ENCODE measurements at regions not wholly inside any gene's neighbourhood (a gene's known extent, or its start where the extent isn't known, plus 50 kb on each side); places are given as distances from the start of the nearest gene placed in this dataset.

GRCh38 chr6:19599796-19600464, 237.2 kb upstream of the ID4 start:
- CTCF ChIA-PET, result no interaction called here

More at GRCh38 chr6:19599796-19600464, 237.2 kb upstream of the ID4 start:
- no TSS peak for BruUV-seq (replicated peaks)
- Histone ChIP-seq H3K4me3 (ENCODE audit: insufficient read depth, low read depth, low read length) (no peak overlapping the region), H3K36me3 (ENCODE audit: control insufficient read depth, insufficient read depth, low read length) (no peaks in the 10 kb centered on the region), H3K18ac (ENCODE audit: low read depth, low read length) (no peak overlapping the region), H3K4me2 (ENCODE audit: low read depth, low read length) (no peak overlapping the region), H2BK120ac (ENCODE audit: low read depth, low read length) (no peak overlapping the region), H3K56ac (ENCODE audit: extremely low read depth, insufficient read depth, low read length) (no peak overlapping the region), H3K9me1 (ENCODE audit: insufficient read depth, low read length) (no peaks in the 10 kb centered on the region), H3K27ac (ENCODE audit: insufficient read depth, low read length) (no peak overlapping the region), H3K27me3 (ENCODE audit: control insufficient read depth, insufficient read depth, low read length) (no peaks in the 10 kb centered on the region), H2BK15ac (ENCODE audit: low read depth, low read length) (no peak overlapping the region), H3K4ac (ENCODE audit: low read depth, low read length) (no peak overlapping the region), H2BK5ac (ENCODE audit: low read depth, low read length, poor library complexity, severe bottlenecking) (no peak overlapping the region), H4K5ac (ENCODE audit: low read depth, low read length) (no peak overlapping the region), H4K20me1 (ENCODE audit: insufficient read depth, low read length) (no peaks in the 10 kb centered on the region), H4K91ac (ENCODE audit: insufficient read depth, low read depth, low read length) (no peak overlapping the region), H3K23ac (ENCODE audit: low read depth, low read length) (no peak overlapping the region), H3K4me1 (ENCODE audit: control insufficient read depth, insufficient read depth, low read length) (no peaks in the 10 kb centered on the region), H2AK5ac (ENCODE audit: low read depth, low read length) (no peak overlapping the region), H3K9me3 (ENCODE audit: control insufficient read depth, insufficient read depth, low read length) (peaks cover 2% of the 10 kb centered on the region; the same call in 1 of the 2 replicates), H2AK9ac (replicated peaks; ENCODE audit: low read depth, low read length, poor library complexity) (no peak overlapping the region), H2AFZ (replicated peaks; ENCODE audit: low read length, poor library complexity) (no peak overlapping the region), H2BK20ac (ENCODE audit: low read depth, low read length) (no peak overlapping the region), H3K79me1 (ENCODE audit: low read depth in 1 of 2, low read length in 2 of 2) (no peaks in the 10 kb centered on the region), H4K8ac (ENCODE audit: low read depth in 2 of 2, low read length in 2 of 2) (no peak overlapping the region), H3K9ac (ENCODE audit: low read depth, low read length) (no peak overlapping the region), H3K14ac (replicated peaks; ENCODE audit: low read depth, low read length) (no peak overlapping the region)
- in situ Hi-C loops (cut with MboI; ENCODE audit: low sequenced_read_pairs) (no loop called here), intact Hi-C loops (cut with micrococcal nuclease) (no loop called here), dilution Hi-C loops (cut with HindIII; ENCODE audit: low sequenced_read_pairs, unreplicated experiment) (no loop called here)
- WGBS, 2 experiments (ENCODE audit: extremely low coverage in 2 of 2, insufficient read length in 1 of 2), result no CpG with 5 or more reads among the region's 5 CpGs
- TF ChIP-seq ELK1 (IDR thresholded peaks at IDR 0.05; ENCODE audit: borderline replicate concordance, low read depth, low read length), result no peak
- TF ChIP-seq MAZ (IDR thresholded peaks at IDR 0.05; ENCODE audit: borderline replicate concordance, low read depth, low read length), result no peak
- TF ChIP-seq BHLHE40 (IDR thresholded peaks at IDR 0.05; ENCODE audit: low read depth, low read length), result no peak
- TF ChIP-seq CTCF (conservative IDR thresholded peaks at IDR 0.05; ENCODE audit: low read depth, low read length), result no peak
- no peak for TF ChIP-seq CHD1 (IDR thresholded peaks at IDR 0.05; ENCODE audit: low read depth, low read length)
- TF ChIP-seq RAD21 (IDR thresholded peaks at IDR 0.05; ENCODE audit: low read length), result no peak
- TF ChIP-seq FOS (IDR thresholded peaks at IDR 0.05; ENCODE audit: low read depth, low read length), result no peak
- TF ChIP-seq MXI1 (IDR thresholded peaks at IDR 0.05; ENCODE audit: borderline replicate concordance, low read depth, low read length), result no peak
- no peak for TF ChIP-seq USF2 (IDR thresholded peaks at IDR 0.05; ENCODE audit: low read depth, low read length)
- no peak for TF ChIP-seq SMC3 (IDR thresholded peaks at IDR 0.05; ENCODE audit: low read depth, low read length)
- TF ChIP-seq POLR2A (IDR thresholded peaks at IDR 0.05; ENCODE audit: low read depth, low read length), result no peak
- no peak for TF ChIP-seq RCOR1 (IDR thresholded peaks at IDR 0.05; ENCODE audit: insufficient replicate concordance, low read length)
- no peak for TF ChIP-seq MAFK (IDR thresholded peaks at IDR 0.05; ENCODE audit: low read depth, low read length)
- TF ChIP-seq CEBPB (IDR thresholded peaks at IDR 0.05; ENCODE audit: low read depth, low read length), result no peak
- no peak for TF ChIP-seq NFE2L2 (IDR thresholded peaks at IDR 0.05; ENCODE audit: low read depth, low read length)
- TF ChIP-seq RFX5 (IDR thresholded peaks at IDR 0.05; ENCODE audit: low read depth, low read length), result no peak
- DNase-seq, result no peak
- no peak for ATAC-seq (ENCODE audit: low read depth)
- POLR2A ChIA-PET (ENCODE audit: unreplicated experiment), result no interaction called here

Data from IMR-90 (cell line).